Liver (tissue), 7 donors: ENCODE measurements at regions not wholly inside any gene's neighbourhood (a gene's known extent, or its start where the extent isn't known, plus 50 kb on each side); places are given as distances from the start of the nearest gene placed in this dataset.

Experiments
- DNase-seq: peaks from one replicate; pipeline ENCODE4 v3.0.0-alpha.2; 2017; ENCODE audit warnings: low spot score
- H3K27ac ChIP-seq, 2 donors: one replicate each; pipeline ENCODE4 v1.7.0; 2013; ENCODE audit warnings: inconsistent platforms in 2 of 2, low read length in 2 of 2, control low read depth in 1 of 2, low read depth in 1 of 2, mild to moderate bottlenecking in 1 of 2
- H3K27me3 ChIP-seq, 4 donors: one replicate each; pipeline versions ENCODE4 v1.6.1 to v1.7.0; 2013; ENCODE audit warnings: low read length in 3 of 4, inconsistent platforms in 1 of 4, mild to moderate bottlenecking in 1 of 4, moderate library complexity in 1 of 4; ENCODE audit not compliant: control insufficient read depth in 4 of 4, insufficient read depth in 4 of 4
- H3K36me3 ChIP-seq, 4 donors: one replicate each; pipeline versions ENCODE4 v1.6.1 to v1.7.0; 2013; ENCODE audit warnings: low read length in 3 of 4, mild to moderate bottlenecking in 3 of 4, low read depth in 1 of 4, moderate library complexity in 1 of 4; ENCODE audit not compliant: control insufficient read depth in 4 of 4, insufficient read depth in 3 of 4
- H3K4me1 ChIP-seq, 4 donors: one replicate each; pipeline versions ENCODE4 v1.6.1 to v1.7.0; 2013; ENCODE audit warnings: low read length in 3 of 4, mild to moderate bottlenecking in 3 of 4, moderate library complexity in 1 of 4; ENCODE audit not compliant: control insufficient read depth in 4 of 4, insufficient read depth in 4 of 4
- H3K4me3 ChIP-seq, 3 donors: one replicate each; pipeline versions ENCODE4 v1.6.1 to v1.7.0; 2013; ENCODE audit warnings: low read length in 3 of 3, control low read depth in 1 of 3, low read depth in 1 of 3, mild to moderate bottlenecking in 1 of 3
- H3K9ac ChIP-seq, 2 donors: one replicate each; pipeline ENCODE4 v1.7.0; 2013; ENCODE audit warnings: low read length in 2 of 2, mild to moderate bottlenecking in 2 of 2, moderate library complexity in 2 of 2, control low read depth in 1 of 2, low read depth in 1 of 2
- H3K9me3 ChIP-seq, 4 donors: one replicate each; pipeline versions ENCODE4 v1.6.1 to v1.7.0; 2013; ENCODE audit warnings: low read length in 3 of 4; ENCODE audit not compliant: control insufficient read depth in 4 of 4
- EGR1 ChIP-seq, 2 donors: IDR thresholded peaks; 2 replicates each; pipeline ENCODE4 v1.6.1; 2016 to 2018; ENCODE audit warnings: antibody characterized with exemption in 2 of 2, low read depth in 2 of 2
- FOXA1 ChIP-seq: IDR thresholded peaks from 2 replicates; pipeline ENCODE4 v1.6.1; 2016; ENCODE audit warnings: antibody characterized with exemption
- GABPA ChIP-seq, 2 donors: IDR thresholded peaks in 1 of 2; conservative IDR thresholded peaks in 1 of 2; 2 replicates each; pipeline ENCODE4 v1.6.1; 2016; ENCODE audit warnings: antibody characterized with exemption in 2 of 2, mild to moderate bottlenecking in 1 of 2, moderate library complexity in 1 of 2
- HNF4A ChIP-seq, 2 donors: conservative IDR thresholded peaks; 2 replicates each; pipeline ENCODE4 v1.6.1; 2016; ENCODE audit warnings: antibody characterized with exemption in 2 of 2, mild to moderate bottlenecking in 2 of 2
- RAD21 ChIP-seq, 2 donors: IDR thresholded peaks; 2 replicates each; pipeline ENCODE4 v1.6.1; 2016; ENCODE audit warnings: antibody characterized with exemption in 2 of 2, mild to moderate bottlenecking in 2 of 2
- REST ChIP-seq: IDR thresholded peaks from 2 replicates; pipeline ENCODE4 v1.6.1; 2016; ENCODE audit warnings: antibody characterized with exemption, mild to moderate bottlenecking
- RXRA ChIP-seq, 2 donors: IDR thresholded peaks; 2 replicates each; pipeline ENCODE4 v1.6.1; 2017 to 2018; ENCODE audit warnings: antibody characterized with exemption in 2 of 2, mild to moderate bottlenecking in 1 of 2
- SP1 ChIP-seq: IDR thresholded peaks from 2 replicates; pipeline ENCODE4 v1.6.1; 2018; ENCODE audit warnings: antibody characterized with exemption, mild to moderate bottlenecking
- TAF1 ChIP-seq: conservative IDR thresholded peaks from 2 replicates; pipeline ENCODE4 v1.6.1; 2016; ENCODE audit warnings: antibody characterized with exemption, mild to moderate bottlenecking
- YY1 ChIP-seq: IDR thresholded peaks from 2 replicates; pipeline ENCODE4 v1.6.1; 2016; ENCODE audit warnings: antibody characterized with exemption, mild to moderate bottlenecking
- ZBTB33 ChIP-seq: IDR thresholded peaks from 2 replicates; pipeline ENCODE4 v1.6.1; 2016; ENCODE audit warnings: antibody characterized with exemption
- WGBS: extraction: QIAGEN DNeasy Blood & Tissue Kit; methylation state at CpG from one replicate; pipeline ENCODE4 v1.1.7; 2013; 5-methylcytosine and 5-hydroxymethylcytosine counted together
- TF ChIP-seq, protein P1 (sequence below): IDR thresholded peaks from 2 replicates; pipeline ENCODE4 v1.6.1; 2016; ENCODE audit warnings: antibody characterized with exemption
- TF ChIP-seq, protein P2 (sequence below): IDR thresholded peaks from 2 replicates; pipeline ENCODE4 v1.6.1; 2016; ENCODE audit warnings: antibody characterized with exemption
- donor health status: healthy.
- donor health status: healthy.
- donor health status: healthy.
- donor health status: healthy.

DNA sequence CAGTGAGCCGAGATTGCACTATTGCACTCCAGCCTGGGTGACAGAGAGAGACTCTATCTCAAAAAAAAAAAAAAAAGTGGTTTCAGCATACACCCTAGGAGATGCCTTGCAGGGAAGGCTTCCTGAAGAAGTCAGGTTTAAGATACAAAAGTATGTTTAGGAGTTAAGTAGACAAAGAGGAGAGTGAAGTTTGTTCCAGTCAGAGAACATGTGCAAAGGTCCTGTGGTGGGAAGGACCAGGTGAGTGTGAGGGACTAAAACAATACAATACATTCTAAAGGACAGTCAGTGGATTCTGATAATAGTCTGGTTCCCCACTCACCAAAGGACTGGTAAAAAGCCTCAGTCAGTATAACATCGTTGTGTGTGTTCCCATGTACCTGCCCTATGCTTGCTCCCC is 299.3 kb downstream of the HIVEP2 start:
- Histone ChIP-seq H3K36me3 (no peaks in the 10 kb centered on the region), H3K9me3 (no peaks in the 10 kb centered on the region), H3K9ac (no peak overlapping the region), H3K27ac (no peak overlapping the region), H3K4me1 (peaks cover 0 to 7% (median 0%) of the 10 kb centered on the region in 4 donors), H3K4me3 (no peak overlapping the region), H3K27me3 (no peaks in the 10 kb centered on the region)
- TF ChIP-seq TAF1 (no peak), HNF4A (conservative IDR thresholded peaks at IDR 0.05) (no peak), ZBTB33 (no peak), GABPA (IDR thresholded peaks at IDR 0.05 in 1 of 2, conservative IDR thresholded peaks at IDR 0.05 in 1 of 2) (no peak), FOXA1 (no peak), REST (no peak), RAD21 (IDR thresholded peaks at IDR 0.05) (no peak)
- TF ChIP-seq, protein P1, sequence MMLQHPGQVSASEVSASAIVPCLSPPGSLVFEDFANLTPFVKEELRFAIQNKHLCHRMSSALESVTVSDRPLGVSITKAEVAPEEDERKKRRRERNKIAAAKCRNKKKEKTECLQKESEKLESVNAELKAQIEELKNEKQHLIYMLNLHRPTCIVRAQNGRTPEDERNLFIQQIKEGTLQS: no peak
- TF ChIP-seq, protein P2, sequence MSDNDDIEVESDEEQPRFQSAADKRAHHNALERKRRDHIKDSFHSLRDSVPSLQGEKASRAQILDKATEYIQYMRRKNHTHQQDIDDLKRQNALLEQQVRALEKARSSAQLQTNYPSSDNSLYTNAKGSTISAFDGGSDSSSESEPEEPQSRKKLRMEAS: no peak
- DNase-seq: no peak
- WGBS: 91% methylated on average over 2 of the region's 2 CpGs

- peaks cover 0 to 7% (median 0%) of the 10 kb centered on the region in 4 donors for H3K4me1 ChIP-seq
- no peak for DNase-seq
- WGBS: 15% methylated on average over 6 of the region's 6 CpGs
- TF ChIP-seq RAD21 (IDR thresholded peaks at IDR 0.05) (no peak), TAF1 (peak; percentile 26), HNF4A (conservative IDR thresholded peaks at IDR 0.05) (peak in 1 of 2 donors; percentile 8), SP1 (peak; percentile 44)
- H3K36me3 ChIP-seq: no peaks in the 10 kb centered on the region
- H3K4me3 ChIP-seq: peak overlapping the region in 1 of 3 donors; percentile 16
- H3K27ac ChIP-seq: no peak overlapping the region
- no peaks in the 10 kb centered on the region for H3K9me3 ChIP-seq
- H3K9ac ChIP-seq: no peak overlapping the region
- no peaks in the 10 kb centered on the region for H3K27me3 ChIP-seq
These were observed 297.4 kb downstream of the HIVEP2 start for GRCh38 chr6:142647449-142648035.

- H3K9me3 ChIP-seq: no peaks in the 10 kb centered on the region
- no peak overlapping the region for H3K27ac ChIP-seq
- peak overlapping the region in 1 of 3 donors; percentile 16 for H3K4me3 ChIP-seq
- no peak for DNase-seq
- no peaks in the 10 kb centered on the region for H3K27me3 ChIP-seq
- peaks cover 0 to 7% (median 0%) of the 10 kb centered on the region in 4 donors for H3K4me1 ChIP-seq
- WGBS: 17% methylated on average over 3 of the region's 3 CpGs
- no peaks in the 10 kb centered on the region for H3K36me3 ChIP-seq
- no peak overlapping the region for H3K9ac ChIP-seq
- TF ChIP-seq ZBTB33: no peak
- TF ChIP-seq RAD21 (IDR thresholded peaks at IDR 0.05): peak; percentile 9 to 15
- TF ChIP-seq YY1: peak; percentile 43
- no peak for TF ChIP-seq REST
- TF ChIP-seq, protein P2: no peak
- no peak for TF ChIP-seq EGR1 (IDR thresholded peaks at IDR 0.05; ENCODE audit: low read depth in 2 of 2)
- TF ChIP-seq RXRA (IDR thresholded peaks at IDR 0.05): peak in 1 of 2 donors; percentile 10
- TF ChIP-seq GABPA (IDR thresholded peaks at IDR 0.05 in 1 of 2, conservative IDR thresholded peaks at IDR 0.05 in 1 of 2): no peak
- peak; percentile 12 for TF ChIP-seq TAF1
These were observed 296.9 kb downstream of the HIVEP2 start for GRCh38 chr6:142648036-142648451.
